ENCODE measurements at regions not wholly inside any gene's neighbourhood (a gene's known extent, or its start where the extent isn't known, plus 50 kb on each side); places are given as distances from the start of the nearest gene placed in this dataset.

- intact Hi-C loops (cut with DNase I) = no loop called here
- Histone ChIP-seq H3K36me3 (no peaks in the 10 kb centered on the region), H3K9me3 (no peaks in the 10 kb centered on the region), H3K27me3 (no peaks in the 10 kb centered on the region), H3K4me1 (no peaks in the 10 kb centered on the region), H3K27ac (no peak overlapping the region), H3K4me3 (no peak overlapping the region)
- no peak for TF ChIP-seq POLR2AphosphoS5 (IDR thresholded peaks at IDR 0.05; ENCODE audit: insufficient read depth in 1 of 2, low read depth in 1 of 2)
- TF ChIP-seq CTCF (IDR thresholded peaks at IDR 0.05) = no peak
- no peak for TF ChIP-seq POLR2A (IDR thresholded peaks at IDR 0.05)
- DNase-seq (ENCODE audit: extremely low spot score in 2 of 2) = no peak
These were observed 250.1 kb downstream of the C16orf95 start for GRCh38 chr16:87067003-87067556.

DNA sequence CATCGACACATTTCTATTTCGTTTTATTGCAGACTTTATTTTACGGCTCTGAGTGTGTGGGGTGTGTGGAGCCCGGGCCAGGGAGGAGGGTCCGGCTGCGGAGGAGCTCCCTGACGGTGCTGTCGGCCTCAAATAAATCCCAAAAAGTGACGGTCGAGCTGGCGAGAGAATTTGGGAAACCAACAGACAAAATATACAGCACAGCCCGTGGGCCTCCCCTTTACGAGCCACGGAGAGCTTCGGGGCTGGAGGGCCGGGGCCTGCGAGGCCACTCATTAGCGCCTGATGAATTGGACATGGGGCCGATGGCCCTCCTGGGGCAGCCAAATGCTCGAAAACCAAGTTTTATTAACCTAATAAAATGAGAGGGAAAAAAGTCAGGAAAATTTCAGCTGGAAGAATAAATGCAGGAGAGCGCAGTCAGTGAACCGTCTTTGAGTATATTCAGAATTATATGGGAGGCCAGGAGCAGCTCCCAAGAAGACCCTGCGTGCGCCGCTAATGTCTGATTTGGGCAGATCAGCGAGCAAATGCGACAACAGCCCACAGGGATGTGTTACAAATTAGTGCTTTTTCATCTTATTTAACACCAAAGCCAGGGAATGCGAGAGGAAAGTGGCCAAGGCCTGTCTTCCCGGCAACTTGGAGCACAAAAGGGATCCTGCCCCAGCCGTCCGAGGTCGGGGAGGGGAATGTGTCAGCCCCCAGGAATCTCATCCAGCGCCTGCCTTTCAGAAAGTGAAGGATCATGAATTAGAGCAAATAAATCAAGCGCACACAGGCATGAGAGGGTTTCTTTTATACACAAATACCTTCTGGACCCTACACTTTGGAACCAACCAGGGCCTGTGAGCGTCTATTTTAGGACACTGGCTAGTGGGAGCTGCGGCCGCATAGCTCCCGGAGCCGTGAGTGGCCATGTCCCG lies 249.1 kb downstream of the C16orf95 start:
- intact Hi-C loops (cut with DNase I) = no loop called here
- DNase-seq (ENCODE audit: extremely low spot score in 2 of 2) = no peak
- no peaks in the 10 kb centered on the region for H3K4me1 ChIP-seq
- H3K27me3 ChIP-seq = no peaks in the 10 kb centered on the region
- no peaks in the 10 kb centered on the region for H3K9me3 ChIP-seq
- TF ChIP-seq CTCF (IDR thresholded peaks at IDR 0.05) (no peak), POLR2A (IDR thresholded peaks at IDR 0.05) (no peak), POLR2AphosphoS5 (IDR thresholded peaks at IDR 0.05; ENCODE audit: insufficient read depth in 1 of 2, low read depth in 1 of 2) (no peak)
- H3K4me3 ChIP-seq = no peak overlapping the region
- no peak overlapping the region for H3K27ac ChIP-seq
- H3K36me3 ChIP-seq = no peaks in the 10 kb centered on the region

DNA sequence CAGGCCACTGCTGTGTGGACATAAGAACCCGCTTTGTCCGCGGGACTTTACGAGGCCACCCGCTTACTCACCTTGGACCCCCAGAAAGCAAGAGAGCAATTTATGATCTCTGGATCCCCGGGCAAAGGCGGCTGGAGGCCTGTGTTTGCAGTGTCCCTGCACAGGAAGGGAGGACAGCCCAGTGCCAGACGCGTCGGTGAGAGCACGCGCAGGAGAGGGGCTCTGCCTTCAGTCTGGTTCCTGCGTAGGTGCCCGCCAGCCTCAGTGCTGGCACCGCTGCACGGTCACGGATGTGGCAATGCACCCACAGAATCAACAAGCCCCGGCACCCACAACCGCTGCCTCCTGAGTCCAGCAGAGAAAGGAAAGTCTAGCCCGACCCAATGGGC lies 248.4 kb downstream of the C16orf95 start:
- DNase-seq (ENCODE audit: extremely low spot score in 2 of 2) = no peak
- Histone ChIP-seq H3K4me3 (no peak overlapping the region), H3K36me3 (no peaks in the 10 kb centered on the region), H3K27me3 (no peaks in the 10 kb centered on the region), H3K4me1 (no peaks in the 10 kb centered on the region), H3K9me3 (no peaks in the 10 kb centered on the region), H3K27ac (no peak overlapping the region)
- TF ChIP-seq POLR2AphosphoS5 (IDR thresholded peaks at IDR 0.05; ENCODE audit: insufficient read depth in 1 of 2, low read depth in 1 of 2) = no peak
- no peak for TF ChIP-seq CTCF (IDR thresholded peaks at IDR 0.05)
- TF ChIP-seq POLR2A (IDR thresholded peaks at IDR 0.05) = no peak
- intact Hi-C loops (cut with DNase I) = no loop called here

- no peaks in the 10 kb centered on the region for H3K27me3 ChIP-seq
- H3K4me1 ChIP-seq = no peaks in the 10 kb centered on the region
- no peaks in the 10 kb centered on the region for H3K36me3 ChIP-seq
- H3K27ac ChIP-seq = no peak overlapping the region
- TF ChIP-seq POLR2A (IDR thresholded peaks at IDR 0.05) (no peak), POLR2AphosphoS5 (IDR thresholded peaks at IDR 0.05; ENCODE audit: insufficient read depth in 1 of 2, low read depth in 1 of 2) (no peak), CTCF (IDR thresholded peaks at IDR 0.05) (no peak)
- no peak overlapping the region for H3K4me3 ChIP-seq
- intact Hi-C loops (cut with DNase I) = no loop called here
- no peaks in the 10 kb centered on the region for H3K9me3 ChIP-seq
- no peak for DNase-seq (ENCODE audit: extremely low spot score in 2 of 2)
These were observed 246.5 kb downstream of the C16orf95 start for GRCh38 chr16:87070657-87071056.

- Histone ChIP-seq H3K27ac (no peak overlapping the region), H3K36me3 (no peaks in the 10 kb centered on the region), H3K27me3 (no peaks in the 10 kb centered on the region), H3K4me3 (no peak overlapping the region), H3K4me1 (no peaks in the 10 kb centered on the region), H3K9me3 (no peaks in the 10 kb centered on the region)
- intact Hi-C loops (cut with DNase I) = no loop called here
- TF ChIP-seq CTCF (IDR thresholded peaks at IDR 0.05) (no peak), POLR2A (IDR thresholded peaks at IDR 0.05) (no peak), POLR2AphosphoS5 (IDR thresholded peaks at IDR 0.05; ENCODE audit: insufficient read depth in 1 of 2, low read depth in 1 of 2) (no peak)
- no peak for DNase-seq (ENCODE audit: extremely low spot score in 2 of 2)
These were observed 245.1 kb downstream of the C16orf95 start for GRCh38 chr16:87072101-87072500.

Data from vagina (tissue), 2 donors.